ENCODE measurements at regions not wholly inside any gene's neighbourhood (a gene's known extent, or its start where the extent isn't known, plus 50 kb on each side); places are given as distances from the start of the nearest gene placed in this dataset.

DNA sequence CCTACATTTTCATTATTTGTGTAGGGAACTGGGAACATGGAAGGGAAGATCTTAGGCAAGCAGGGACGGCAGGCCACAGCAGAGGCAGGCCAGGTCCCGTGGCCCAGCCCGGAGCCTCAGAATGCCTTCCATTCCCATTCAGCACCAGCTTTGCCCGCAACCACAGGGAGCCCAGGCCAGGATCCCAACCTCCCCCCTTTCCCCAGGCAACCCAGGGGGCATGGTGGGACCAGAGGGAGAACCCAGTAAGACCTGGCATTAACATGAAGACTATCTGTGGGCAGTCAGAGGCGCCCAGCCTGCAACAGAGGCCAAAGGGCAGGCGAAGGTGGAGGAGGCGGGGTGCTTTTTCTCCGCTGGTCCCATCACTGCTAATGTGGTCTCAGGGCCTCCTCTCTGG, 135.6 kb downstream of the TPRA1 start:
- ATAC-seq, result no peak
- Histone ChIP-seq H4K20me1 (ENCODE audit: insufficient read depth) (no peaks in the 10 kb centered on the region), H3K79me2 (ENCODE audit: insufficient read depth, low read length) (no peaks in the 10 kb centered on the region), H2AFZ (ENCODE audit: low read depth, low read length, poor library complexity, severe bottlenecking) (no peak overlapping the region), H3K9me3 (ENCODE audit: control insufficient read depth in 1 of 2, insufficient read depth in 1 of 2, low read depth in 1 of 2, low read length in 2 of 2) (no peaks in the 10 kb centered on the region), H3K4me1 (ENCODE audit: control insufficient read depth in 1 of 2, insufficient read depth in 2 of 2, low read length in 2 of 2) (peaks cover 0 to 13% of the 10 kb centered on the region in 2 experiments; a peak in 1 of 4 replicates), H3K27me3 (ENCODE audit: insufficient read depth, low read length) (no peaks in the 10 kb centered on the region), H3K4me3 (replicated peaks in 1 of 2; ENCODE audit: low read depth in 1 of 2, low read length in 2 of 2) (no peak overlapping the region; a peak in 1 of 4 replicates), H3K36me3 (ENCODE audit: control insufficient read depth in 1 of 2, insufficient read depth in 2 of 2, low read length in 2 of 2) (no peaks in the 10 kb centered on the region), H3K27ac (ENCODE audit: low read depth, low read length) (no peak overlapping the region), H3K9me2 (ENCODE audit: insufficient read depth) (no peaks in the 10 kb centered on the region), H3K4me2 (ENCODE audit: low read length) (peak overlapping the region; percentile 80), H3K9ac (ENCODE audit: low read length) (no peak overlapping the region)
- intact Hi-C loops (cut with micrococcal nuclease), result loop anchor here (1.0 to 10.0 kb wide), 5 partner anchors 81 to 776 kb away; partner anchors contain the start of gene PLXNA1
- POLR2A ChIA-PET, result no interaction called here
- CTCF ChIA-PET, result interaction anchor here (0.9 to 2.1 kb wide), 16 partner anchors 8 to 932 kb away, joined by 3 to 16 read pairs (median 4); partner anchors contain the start of gene PLXNA1
- RAD21 ChIA-PET (ENCODE audit: low non-redundant PET in 1 of 2, low total read pairs in 2 of 2, uncharacterized antibody in 2 of 2, unreplicated experiment in 2 of 2), result interaction anchor here (0.8 to 1.4 kb wide), 4 partner anchors 81 to 472 kb away, joined by 3 to 8 read pairs (median 3); partner anchors contain the start of gene PLXNA1 (in 1 of the 2)
- no TSS peak for BruUV-seq (replicated peaks)
- no peak for TF ChIP-seq POLR2AphosphoS5 (IDR thresholded peaks at IDR 0.05; ENCODE audit: low read depth, low read length)
- no peak for TF ChIP-seq ZNF274 (IDR thresholded peaks at IDR 0.05; ENCODE audit: low read depth, low read length)
- no peak for TF ChIP-seq YY1 (IDR thresholded peaks at IDR 0.05; ENCODE audit: extremely low read depth, insufficient replicate concordance, low read depth, low read length)
- TF ChIP-seq SP1 (IDR thresholded peaks at IDR 0.05; ENCODE audit: low read depth), result no peak
- TF ChIP-seq POLR2A (IDR thresholded peaks at IDR 0.05; ENCODE audit: borderline replicate concordance, extremely low read depth, insufficient read depth, insufficient read length), result no peak
- no peak for TF ChIP-seq RAD21 (IDR thresholded peaks at IDR 0.05; ENCODE audit: low read depth)
- no peak for TF ChIP-seq ZFX (IDR thresholded peaks at IDR 0.05)
- no peak for TF ChIP-seq EGR1 (IDR thresholded peaks at IDR 0.05; ENCODE audit: low read depth)
- TF ChIP-seq EZH2phosphoT487 (IDR thresholded peaks at IDR 0.05; ENCODE audit: borderline replicate concordance), result no peak
- TF ChIP-seq SIN3A (IDR thresholded peaks at IDR 0.05; ENCODE audit: low read depth), result no peak
- TF ChIP-seq ELF1 (IDR thresholded peaks at IDR 0.05; ENCODE audit: borderline replicate concordance, low read depth), result no peak
- TF ChIP-seq, protein P1, sequence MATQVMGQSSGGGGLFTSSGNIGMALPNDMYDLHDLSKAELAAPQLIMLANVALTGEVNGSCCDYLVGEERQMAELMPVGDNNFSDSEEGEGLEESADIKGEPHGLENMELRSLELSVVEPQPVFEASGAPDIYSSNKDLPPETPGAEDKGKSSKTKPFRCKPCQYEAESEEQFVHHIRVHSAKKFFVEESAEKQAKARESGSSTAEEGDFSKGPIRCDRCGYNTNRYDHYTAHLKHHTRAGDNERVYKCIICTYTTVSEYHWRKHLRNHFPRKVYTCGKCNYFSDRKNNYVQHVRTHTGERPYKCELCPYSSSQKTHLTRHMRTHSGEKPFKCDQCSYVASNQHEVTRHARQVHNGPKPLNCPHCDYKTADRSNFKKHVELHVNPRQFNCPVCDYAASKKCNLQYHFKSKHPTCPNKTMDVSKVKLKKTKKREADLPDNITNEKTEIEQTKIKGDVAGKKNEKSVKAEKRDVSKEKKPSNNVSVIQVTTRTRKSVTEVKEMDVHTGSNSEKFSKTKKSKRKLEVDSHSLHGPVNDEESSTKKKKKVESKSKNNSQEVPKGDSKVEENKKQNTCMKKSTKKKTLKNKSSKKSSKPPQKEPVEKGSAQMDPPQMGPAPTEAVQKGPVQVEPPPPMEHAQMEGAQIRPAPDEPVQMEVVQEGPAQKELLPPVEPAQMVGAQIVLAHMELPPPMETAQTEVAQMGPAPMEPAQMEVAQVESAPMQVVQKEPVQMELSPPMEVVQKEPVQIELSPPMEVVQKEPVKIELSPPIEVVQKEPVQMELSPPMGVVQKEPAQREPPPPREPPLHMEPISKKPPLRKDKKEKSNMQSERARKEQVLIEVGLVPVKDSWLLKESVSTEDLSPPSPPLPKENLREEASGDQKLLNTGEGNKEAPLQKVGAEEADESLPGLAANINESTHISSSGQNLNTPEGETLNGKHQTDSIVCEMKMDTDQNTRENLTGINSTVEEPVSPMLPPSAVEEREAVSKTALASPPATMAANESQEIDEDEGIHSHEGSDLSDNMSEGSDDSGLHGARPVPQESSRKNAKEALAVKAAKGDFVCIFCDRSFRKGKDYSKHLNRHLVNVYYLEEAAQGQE (IDR thresholded peaks at IDR 0.05; ENCODE audit: low read depth), result no peak
- no peak for TF ChIP-seq TCF7L2 (IDR thresholded peaks at IDR 0.05; ENCODE audit: borderline replicate concordance, extremely low read depth, insufficient read depth, insufficient read length)
- TF ChIP-seq, protein P2, sequence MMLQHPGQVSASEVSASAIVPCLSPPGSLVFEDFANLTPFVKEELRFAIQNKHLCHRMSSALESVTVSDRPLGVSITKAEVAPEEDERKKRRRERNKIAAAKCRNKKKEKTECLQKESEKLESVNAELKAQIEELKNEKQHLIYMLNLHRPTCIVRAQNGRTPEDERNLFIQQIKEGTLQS (IDR thresholded peaks at IDR 0.05), result no peak
- no peak for TF ChIP-seq CEBPB (IDR thresholded peaks at IDR 0.05; ENCODE audit: low read depth)
- no peak for TF ChIP-seq EZH2 (IDR thresholded peaks at IDR 0.05)
- no peak for DNase-seq (ENCODE audit: low read depth, low spot score)

Measured in HCT116 (cell line).